Stimulated activated CD4-positive, alpha-beta T cell treated with anti-CD3 and anti-CD28 coated beads, Interleukin-2, amount 100 ng/mL, for 48 hours (primary cell): ENCODE measurements at regions not wholly inside any gene's neighbourhood (a gene's known extent, or its start where the extent isn't known, plus 50 kb on each side); places are given as distances from the start of the nearest gene placed in this dataset.
"Not testable (repeated sequence)": the region's sequence is repeated elsewhere in the genome, so short reads cannot be mapped to it uniquely, and the experiment has no call there.

Experiments used
- DNase-seq, 2 donors: peaks; one replicate each; pipeline ENCODE4 v3.0.0-alpha.2; 2020

GRCh38 chr22:44650806-44651205 is 51.2 kb upstream of the PRR5 start:
- DNase-seq: no peak

- no peak for DNase-seq
Measured at GRCh38 chr22:44648821-44649565, 53.0 kb upstream of the PRR5 start.

GRCh38 chr22:44648085-44648820 is 53.8 kb upstream of the PRR5 start:
- no peak for DNase-seq

- no peak for DNase-seq
Measured at GRCh38 chr22:44647141-44647540, 54.9 kb upstream of the PRR5 start.

GRCh38 chr22:44646668-44647067 is 55.3 kb upstream of the PRR5 start:
- no peak for DNase-seq

GRCh38 chr22:44646141-44646540 is 55.9 kb upstream of the PRR5 start:
- no peak for DNase-seq

GRCh38 chr22:44645531-44645930 is 56.5 kb upstream of the PRR5 start:
- no peak for DNase-seq

GRCh38 chr22:44645083-44645482 is 56.9 kb upstream of the PRR5 start:
- DNase-seq: no peak

- DNase-seq: not testable (repeated sequence)
Measured at GRCh38 chr22:44643526-44644101, 58.4 kb upstream of the PRR5 start.

- DNase-seq: no peak
Measured at GRCh38 chr22:44642096-44642644, 59.8 kb upstream of the PRR5 start.

- no peak for DNase-seq
Measured at GRCh38 chr22:44640618-44641155, 61.3 kb upstream of the PRR5 start.

GRCh38 chr22:44639891-44640617 is 62.0 kb upstream of the PRR5 start:
- DNase-seq: no peak

- DNase-seq: no peak
Measured at GRCh38 chr22:44638971-44639760, 62.8 kb upstream of the PRR5 start.

GRCh38 chr22:44636502-44637206 is 65.3 kb upstream of the PRR5 start:
- DNase-seq: not testable (repeated sequence)

GRCh38 chr22:44635567-44635966 is 66.4 kb upstream of the PRR5 start:
- DNase-seq: not testable (repeated sequence)

- no peak for DNase-seq
Measured at GRCh38 chr22:44634426-44635321, 67.3 kb upstream of the PRR5 start.

- no peak for DNase-seq
Measured at GRCh38 chr22:44633647-44634046, 68.4 kb upstream of the PRR5 start.

- no peak for DNase-seq
Measured at GRCh38 chr22:44632541-44633396, 69.2 kb upstream of the PRR5 start.

GRCh38 chr22:44630826-44631225 is 71.2 kb upstream of the PRR5 start:
- DNase-seq: no peak
